CD4-positive, alpha-beta T cell (primary cell): ENCODE measurements at regions not wholly inside any gene's neighbourhood (a gene's known extent, or its start where the extent isn't known, plus 50 kb on each side); places are given as distances from the start of the nearest gene placed in this dataset.

Experiments used
- ATAC-seq: fragments of 200-7000 bp; cut with Tn5 transposase; one replicate; pipeline ENCODE4 v1.10.0; 2022; ENCODE audit warnings: mild to moderate bottlenecking; ENCODE audit not compliant: poor library complexity
- CTCF ChIA-PET: fragments of 350-600 bp; sonication (Branson Sonifier 250); formaldehyde crosslinking; loops from one replicate; lab custom pipeline; 2021; ENCODE audit warnings: antibody characterized with exemption, inconsistent platforms; lab: Charles Lee
- POLR2A ChIA-PET: fragments of 350-600 bp; sonication (Branson Sonifier 250); formaldehyde crosslinking; loops from one replicate; lab custom pipeline; 2021; ENCODE audit warnings: antibody characterized with exemption, inconsistent platforms; lab: Charles Lee
- DNase-seq, 14 experiments: peaks; one replicate each; pipeline ENCODE4 v3.0.0-alpha.2; 2013 to 2020; ENCODE audit warnings: mixed read lengths in 2 of 14
- H3K27ac ChIP-seq, 2 donors: one replicate each; pipeline versions ENCODE4 v1.5.1 to v1.7.0; 2013; ENCODE audit warnings: low read length in 2 of 2, low read depth in 1 of 2, mild to moderate bottlenecking in 1 of 2
- H3K27me3 ChIP-seq, 2 experiments: 1 replicate in 1 of 2; 2 replicates in 1 of 2; pipeline versions ENCODE4 v1.6.1 to v1.7.0; 2013; ENCODE audit warnings: low read length in 2 of 2, control low read depth in 1 of 2, mild to moderate bottlenecking in 1 of 2, moderate library complexity in 1 of 2; ENCODE audit not compliant: insufficient read depth in 2 of 2, control insufficient read depth in 1 of 2
- H3K36me3 ChIP-seq: one replicate; pipeline ENCODE4 v1.6.1; 2013; ENCODE audit warnings: low read length, control low read depth; ENCODE audit not compliant: insufficient read depth
- H3K4me1 ChIP-seq: one replicate; pipeline ENCODE4 v1.6.1; 2013; ENCODE audit warnings: low read length, control low read depth; ENCODE audit not compliant: insufficient read depth
- H3K4me3 ChIP-seq: one replicate; pipeline ENCODE4 v1.5.1; 2013; ENCODE audit warnings: mild to moderate bottlenecking, low read length, moderate library complexity
- H3K9me3 ChIP-seq, 2 experiments: 1 replicate in 1 of 2; 2 replicates in 1 of 2; pipeline versions ENCODE4 v1.6.1 to v1.7.0; 2013; ENCODE audit warnings: low read length in 2 of 2, mild to moderate bottlenecking in 2 of 2, control low read depth in 1 of 2, moderate library complexity in 1 of 2; ENCODE audit not compliant: control insufficient read depth in 1 of 2, insufficient read depth in 1 of 2
- H3K27ac Mint-ChIP-seq: one replicate; pipeline ENCODE4 v1.8.0; 2020; ENCODE audit warnings: mixed read lengths
- H3K27me3 Mint-ChIP-seq: one replicate; pipeline ENCODE4 v1.8.0; 2021; ENCODE audit warnings: mixed read lengths
- H3K36me3 Mint-ChIP-seq: one replicate; pipeline ENCODE4 v1.8.0; 2021; ENCODE audit warnings: low read depth, mixed read lengths
- H3K4me1 Mint-ChIP-seq: one replicate; pipeline ENCODE4 v1.8.0; 2021; ENCODE audit warnings: low read depth, mixed read lengths
- H3K4me3 Mint-ChIP-seq: one replicate; pipeline ENCODE4 v1.8.0; 2020; ENCODE audit warnings: mild to moderate bottlenecking, mixed read lengths
- H3K9me3 Mint-ChIP-seq: one replicate; pipeline ENCODE4 v1.8.0; 2020; ENCODE audit warnings: mixed read lengths
- CTCF ChIP-seq: fragments of 200-600 bp; IDR thresholded peaks from one replicate; pipeline ENCODE4 v1.8.0; 2022; ENCODE audit warnings: antibody characterized with exemption, mild to moderate bottlenecking
- intact Hi-C, 2 experiments: fragments of 100-400 bp; cut with DNase I in 1 of 2; cut with micrococcal nuclease in 1 of 2; formaldehyde crosslinking; loops; one replicate each; pipeline versions ENCODE4 v1.15.1 to v1.9.0; 2023 to 2025; cut with DNase I, micrococcal nuclease

GRCh38 chr20:48460681-48461080 is 367.1 kb downstream of the PREX1 start:
- CTCF ChIA-PET: no interaction called here
- TF ChIP-seq CTCF: no peak
- Mint-ChIP-seq H3K4me3 (no peak overlapping the region), H3K9me3 (no peaks in the 10 kb centered on the region), H3K36me3 (no peaks in the 10 kb centered on the region), H3K4me1 (no peaks in the 10 kb centered on the region), H3K27ac (no peak overlapping the region), H3K27me3 (peaks cover 5% of the 10 kb centered on the region)
- POLR2A ChIA-PET: no interaction called here
- ATAC-seq (no peak), DNase-seq (no peak)
- Histone ChIP-seq H3K4me3 (no peak overlapping the region), H3K9me3 (no peaks in the 10 kb centered on the region), H3K27ac (no peak overlapping the region), H3K36me3 (no peaks in the 10 kb centered on the region), H3K4me1 (no peaks in the 10 kb centered on the region), H3K27me3 (peaks cover 0 to 2% of the 10 kb centered on the region in 2 experiments)
- intact Hi-C loops: no loop called here

- ATAC-seq (no peak), DNase-seq (no peak)
- Histone ChIP-seq H3K36me3 (no peaks in the 10 kb centered on the region), H3K9me3 (no peaks in the 10 kb centered on the region), H3K4me1 (no peaks in the 10 kb centered on the region), H3K27me3 (peaks cover 0 to 6% of the 10 kb centered on the region in 2 experiments), H3K4me3 (no peak overlapping the region), H3K27ac (no peak overlapping the region)
- CTCF ChIA-PET: no interaction called here
- TF ChIP-seq CTCF: no peak
- H3K4me1 Mint-ChIP-seq: no peaks in the 10 kb centered on the region
- POLR2A ChIA-PET: no interaction called here
- H3K9me3 Mint-ChIP-seq: no peaks in the 10 kb centered on the region
- H3K27ac Mint-ChIP-seq: no peak overlapping the region
- intact Hi-C loops: no loop called here
- H3K4me3 Mint-ChIP-seq: no peak overlapping the region
- H3K36me3 Mint-ChIP-seq: no peaks in the 10 kb centered on the region
- peaks cover 5% of the 10 kb centered on the region for H3K27me3 Mint-ChIP-seq
Measured at GRCh38 chr20:48459722-48460395, 367.9 kb downstream of the PREX1 start.

GRCh38 chr20:48458601-48459385 is 369.0 kb downstream of the PREX1 start:
- H3K27ac ChIP-seq: no peak overlapping the region
- Mint-ChIP-seq H3K27me3 (peaks cover 10% of the 10 kb centered on the region), H3K4me3 (no peak overlapping the region), H3K9me3 (no peaks in the 10 kb centered on the region), H3K36me3 (no peaks in the 10 kb centered on the region), H3K27ac (no peak overlapping the region), H3K4me1 (no peaks in the 10 kb centered on the region)
- no peak for ATAC-seq
- H3K4me3 ChIP-seq: no peak overlapping the region
- H3K9me3 ChIP-seq: no peaks in the 10 kb centered on the region
- H3K36me3 ChIP-seq: no peaks in the 10 kb centered on the region
- DNase-seq: no peak
- H3K27me3 ChIP-seq: peaks cover 0 to 4% of the 10 kb centered on the region in 2 experiments
- ChIA-PET POLR2A (no interaction called here), CTCF (no interaction called here)
- no peak for TF ChIP-seq CTCF
- intact Hi-C loops: no loop called here
- H3K4me1 ChIP-seq: no peaks in the 10 kb centered on the region
